Peyer's patch (tissue), 4 donors: ENCODE measurements at regions not wholly inside any gene's neighbourhood (a gene's known extent, or its start where the extent isn't known, plus 50 kb on each side); places are given as distances from the start of the nearest gene placed in this dataset.

ENCODE experiments used
- CTCF ChIP-seq, 6 experiments: fragments of 450-650 bp in 4 of 6; fragments of 200-600 bp in 2 of 6; sonication (generic) in 1 of 6; IDR thresholded peaks; one replicate each; pipeline ENCODE4 v1.5.1; 2017 to 2019; ENCODE audit warnings: antibody characterized with exemption in 6 of 6, mild to moderate bottlenecking in 3 of 6, moderate library complexity in 1 of 6
- POLR2A ChIP-seq, 2 donors: fragments of 450-650 bp; IDR thresholded peaks; one replicate each; pipeline ENCODE4 v1.5.1; 2017; ENCODE audit warnings: antibody characterized with exemption in 2 of 2, mild to moderate bottlenecking in 2 of 2, moderate library complexity in 2 of 2

DNA sequence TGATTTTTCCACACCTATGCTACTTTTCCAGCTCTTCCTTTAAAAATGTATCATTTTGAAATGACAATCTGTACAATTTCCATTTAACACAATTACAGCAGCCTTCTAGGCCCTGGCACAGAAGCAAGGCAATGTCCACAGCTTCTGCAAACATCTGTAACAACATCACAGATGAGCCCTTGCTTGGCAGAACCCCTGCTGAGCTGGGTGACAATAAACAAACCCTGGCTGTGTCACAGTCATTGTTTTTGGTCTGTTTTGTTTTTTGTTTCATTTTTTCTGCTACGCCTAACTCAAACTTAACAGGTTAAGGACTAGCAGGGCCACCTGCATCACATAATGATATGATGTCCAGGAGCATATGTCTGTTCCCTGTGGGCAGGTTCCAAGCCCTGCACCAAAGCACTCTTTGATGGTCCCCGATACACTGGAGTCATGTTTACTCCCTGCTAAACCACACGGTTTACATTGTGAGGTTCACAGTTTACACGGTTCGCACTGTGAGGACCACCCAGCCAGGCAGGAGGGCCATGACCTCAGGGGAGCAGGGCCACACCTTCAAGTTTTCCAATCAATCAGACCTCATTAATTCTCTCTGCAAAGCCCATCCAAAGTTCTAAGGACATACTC lies 186.8 kb upstream of the CHRNA7 start:
- TF ChIP-seq POLR2A (IDR thresholded peaks at IDR 0.05) (no peak), CTCF (IDR thresholded peaks at IDR 0.05) (no peak)
